Progenitor cell of endocrine pancreas (in vitro differentiated cells): ENCODE measurements at regions not wholly inside any gene's neighbourhood (a gene's known extent, or its start where the extent isn't known, plus 50 kb on each side); places are given as distances from the start of the nearest gene placed in this dataset.

Experiments used
- DNase-seq: peaks from one replicate; pipeline ENCODE4 v3.0.0; 2021; ENCODE audit warnings: low spot score; ENCODE audit not compliant: unreplicated experiment
- H3K27ac Mint-ChIP-seq: 2 replicates; pipeline ENCODE4 v1.8.0; 2021; ENCODE audit warnings: mild to moderate bottlenecking, moderate library complexity, mixed read lengths
- H3K27me3 Mint-ChIP-seq: 2 replicates; pipeline ENCODE4 v1.8.0; 2021; ENCODE audit warnings: mixed read lengths
- H3K36me3 Mint-ChIP-seq: 2 replicates; pipeline ENCODE4 v1.8.0; 2022; ENCODE audit warnings: mixed read lengths; ENCODE audit not compliant: insufficient read depth
- H3K4me1 Mint-ChIP-seq: 2 replicates; pipeline ENCODE4 v1.8.0; 2021; ENCODE audit warnings: low read depth, mixed read lengths
- H3K4me3 Mint-ChIP-seq: 2 replicates; pipeline ENCODE4 v1.8.0; 2021; ENCODE audit warnings: low read depth, mild to moderate bottlenecking, moderate library complexity, mixed read lengths
- H3K9me3 Mint-ChIP-seq: 2 replicates; pipeline ENCODE4 v1.8.0; 2021; ENCODE audit warnings: low read depth, mixed read lengths
- TF ChIP-seq, protein P1 (sequence below): fragments of 200-600 bp; sonication (generic); IDR thresholded peaks from one replicate; pipeline ENCODE4 v1.5.0; 2021; ENCODE audit warnings: antibody characterized with exemption, mild to moderate bottlenecking; ENCODE audit not compliant: unreplicated experiment

- no peak overlapping the region for H3K4me3 Mint-ChIP-seq
- TF ChIP-seq, protein P1, sequence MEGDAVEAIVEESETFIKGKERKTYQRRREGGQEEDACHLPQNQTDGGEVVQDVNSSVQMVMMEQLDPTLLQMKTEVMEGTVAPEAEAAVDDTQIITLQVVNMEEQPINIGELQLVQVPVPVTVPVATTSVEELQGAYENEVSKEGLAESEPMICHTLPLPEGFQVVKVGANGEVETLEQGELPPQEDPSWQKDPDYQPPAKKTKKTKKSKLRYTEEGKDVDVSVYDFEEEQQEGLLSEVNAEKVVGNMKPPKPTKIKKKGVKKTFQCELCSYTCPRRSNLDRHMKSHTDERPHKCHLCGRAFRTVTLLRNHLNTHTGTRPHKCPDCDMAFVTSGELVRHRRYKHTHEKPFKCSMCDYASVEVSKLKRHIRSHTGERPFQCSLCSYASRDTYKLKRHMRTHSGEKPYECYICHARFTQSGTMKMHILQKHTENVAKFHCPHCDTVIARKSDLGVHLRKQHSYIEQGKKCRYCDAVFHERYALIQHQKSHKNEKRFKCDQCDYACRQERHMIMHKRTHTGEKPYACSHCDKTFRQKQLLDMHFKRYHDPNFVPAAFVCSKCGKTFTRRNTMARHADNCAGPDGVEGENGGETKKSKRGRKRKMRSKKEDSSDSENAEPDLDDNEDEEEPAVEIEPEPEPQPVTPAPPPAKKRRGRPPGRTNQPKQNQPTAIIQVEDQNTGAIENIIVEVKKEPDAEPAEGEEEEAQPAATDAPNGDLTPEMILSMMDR = no peak
- no peaks in the 10 kb centered on the region for H3K27me3 Mint-ChIP-seq
- H3K27ac Mint-ChIP-seq = no peak overlapping the region
- no peaks in the 10 kb centered on the region for H3K36me3 Mint-ChIP-seq
- no peak for DNase-seq
- H3K4me1 Mint-ChIP-seq = no peaks in the 10 kb centered on the region
- H3K9me3 Mint-ChIP-seq = peaks cover 15% of the 10 kb centered on the region
Measured at GRCh38 chr11:29032384-29033149, 924.4 kb downstream of the METTL15 start.

GRCh38 chr11:29029452-29029851 is 921.3 kb downstream of the METTL15 start:
- TF ChIP-seq, protein P1 = no peak
- H3K4me1 Mint-ChIP-seq = no peaks in the 10 kb centered on the region
- no peaks in the 10 kb centered on the region for H3K27me3 Mint-ChIP-seq
- no peak overlapping the region for H3K4me3 Mint-ChIP-seq
- no peak for DNase-seq
- H3K27ac Mint-ChIP-seq = no peak overlapping the region
- H3K36me3 Mint-ChIP-seq = no peaks in the 10 kb centered on the region
- peaks cover 19% of the 10 kb centered on the region for H3K9me3 Mint-ChIP-seq

GRCh38 chr11:29027436-29027835 is 919.2 kb downstream of the METTL15 start:
- Mint-ChIP-seq H3K36me3 (no peaks in the 10 kb centered on the region), H3K9me3 (peaks cover 19% of the 10 kb centered on the region)
- TF ChIP-seq, protein P1 = no peak

GRCh38 chr11:29026286-29026685 is 918.1 kb downstream of the METTL15 start:
- Mint-ChIP-seq H3K9me3 (peaks cover 19% of the 10 kb centered on the region), H3K27ac (no peak overlapping the region), H3K4me1 (no peaks in the 10 kb centered on the region), H3K36me3 (no peaks in the 10 kb centered on the region), H3K4me3 (no peak overlapping the region), H3K27me3 (no peaks in the 10 kb centered on the region)
- no peak for DNase-seq
- TF ChIP-seq, protein P1 = no peak

More at GRCh38 chr11:29027436-29027835, 919.2 kb downstream of the METTL15 start:
- H3K27ac Mint-ChIP-seq = no peak overlapping the region
- H3K4me3 Mint-ChIP-seq = no peak overlapping the region
- DNase-seq = no peak
- H3K27me3 Mint-ChIP-seq = no peaks in the 10 kb centered on the region
- no peaks in the 10 kb centered on the region for H3K4me1 Mint-ChIP-seq

DNA sequence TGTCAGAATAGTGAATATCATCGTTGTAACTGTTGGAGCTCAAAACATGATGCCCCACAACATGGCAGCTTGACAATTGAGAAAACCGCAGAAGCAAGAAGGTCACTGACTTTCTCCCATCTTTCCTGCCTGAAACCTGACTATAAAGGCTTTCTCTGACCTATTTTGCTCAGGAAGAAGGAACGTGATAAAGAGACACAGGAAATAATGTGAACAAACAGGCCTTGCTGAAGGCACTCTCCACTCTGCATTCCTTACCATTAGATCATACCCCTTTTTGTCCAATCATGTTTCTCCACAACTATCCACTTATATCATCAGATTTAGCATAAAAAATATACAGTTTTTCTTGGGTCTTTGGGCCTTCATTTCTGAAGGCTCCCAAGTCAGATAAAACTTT is 916.8 kb downstream of the METTL15 start:
- Mint-ChIP-seq H3K27me3 (no peaks in the 10 kb centered on the region), H3K4me3 (no peak overlapping the region), H3K27ac (no peak overlapping the region), H3K9me3 (peaks cover 15% of the 10 kb centered on the region), H3K36me3 (no peaks in the 10 kb centered on the region), H3K4me1 (peaks cover 1% of the 10 kb centered on the region)
- DNase-seq = no peak
- TF ChIP-seq, protein P1 = no peak
